VCaP (cell line): ENCODE measurements at regions not wholly inside any gene's neighbourhood (a gene's known extent, or its start where the extent isn't known, plus 50 kb on each side); places are given as distances from the start of the nearest gene placed in this dataset.
"Not testable (repeated sequence)": the region's sequence is repeated elsewhere in the genome, so short reads cannot be mapped to it uniquely, and the experiment has no call there.

ENCODE experiments used
- H3K27ac ChIP-seq: fragments of 450-650 bp; 2 replicates; pipeline ENCODE4 v1.5.1; 2017
- TF ChIP-seq, protein P1 (sequence below): fragments of 450-650 bp; conservative IDR thresholded peaks from 2 replicates; pipeline ENCODE4 v1.5.1; 2017; ENCODE audit warnings: mild to moderate bottlenecking, moderate library complexity

- TF ChIP-seq, protein P1, sequence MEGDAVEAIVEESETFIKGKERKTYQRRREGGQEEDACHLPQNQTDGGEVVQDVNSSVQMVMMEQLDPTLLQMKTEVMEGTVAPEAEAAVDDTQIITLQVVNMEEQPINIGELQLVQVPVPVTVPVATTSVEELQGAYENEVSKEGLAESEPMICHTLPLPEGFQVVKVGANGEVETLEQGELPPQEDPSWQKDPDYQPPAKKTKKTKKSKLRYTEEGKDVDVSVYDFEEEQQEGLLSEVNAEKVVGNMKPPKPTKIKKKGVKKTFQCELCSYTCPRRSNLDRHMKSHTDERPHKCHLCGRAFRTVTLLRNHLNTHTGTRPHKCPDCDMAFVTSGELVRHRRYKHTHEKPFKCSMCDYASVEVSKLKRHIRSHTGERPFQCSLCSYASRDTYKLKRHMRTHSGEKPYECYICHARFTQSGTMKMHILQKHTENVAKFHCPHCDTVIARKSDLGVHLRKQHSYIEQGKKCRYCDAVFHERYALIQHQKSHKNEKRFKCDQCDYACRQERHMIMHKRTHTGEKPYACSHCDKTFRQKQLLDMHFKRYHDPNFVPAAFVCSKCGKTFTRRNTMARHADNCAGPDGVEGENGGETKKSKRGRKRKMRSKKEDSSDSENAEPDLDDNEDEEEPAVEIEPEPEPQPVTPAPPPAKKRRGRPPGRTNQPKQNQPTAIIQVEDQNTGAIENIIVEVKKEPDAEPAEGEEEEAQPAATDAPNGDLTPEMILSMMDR: no peak
- no peak overlapping the region for H3K27ac ChIP-seq
Measured at GRCh38 chr4:151488968-151489367, 80.0 kb downstream of the FHIP1A start.

DNA sequence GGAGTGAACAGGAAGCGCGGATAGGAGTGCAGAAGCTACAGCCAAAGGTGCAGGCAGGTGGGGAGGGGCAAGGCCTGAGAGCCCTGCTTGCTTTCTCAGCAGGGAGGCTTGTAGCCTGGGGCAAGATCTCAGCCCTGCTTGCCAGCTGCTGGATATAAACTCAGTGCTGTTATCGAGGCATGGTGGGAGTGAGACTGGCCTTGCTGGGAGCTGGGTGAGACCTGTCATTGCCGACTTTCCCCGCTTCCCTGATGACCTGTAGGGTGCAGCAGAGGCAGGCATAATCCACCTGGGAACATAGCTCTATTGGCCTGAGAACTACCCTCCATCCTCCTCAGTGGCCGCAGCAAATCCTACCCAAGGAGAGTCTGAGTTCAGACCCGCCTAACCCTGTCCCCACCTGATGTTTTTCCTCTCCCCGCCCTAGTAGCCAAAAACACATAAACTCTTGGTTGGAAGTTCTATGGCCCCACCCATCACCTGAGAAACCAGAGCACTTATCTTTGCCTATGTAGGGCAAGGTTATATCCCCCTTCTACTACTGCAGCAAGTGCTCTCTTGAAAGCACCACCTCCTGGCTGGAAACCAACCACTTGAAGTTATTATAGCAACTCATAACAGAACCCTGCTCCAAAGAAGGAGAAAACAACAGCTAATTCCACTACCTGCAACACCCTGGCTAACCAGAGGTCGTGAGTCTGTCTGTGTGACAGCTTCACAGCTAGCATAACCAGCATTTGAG lies 80.7 kb downstream of the FHIP1A start:
- TF ChIP-seq, protein P1: no peak
- H3K27ac ChIP-seq: no peak overlapping the region

DNA sequence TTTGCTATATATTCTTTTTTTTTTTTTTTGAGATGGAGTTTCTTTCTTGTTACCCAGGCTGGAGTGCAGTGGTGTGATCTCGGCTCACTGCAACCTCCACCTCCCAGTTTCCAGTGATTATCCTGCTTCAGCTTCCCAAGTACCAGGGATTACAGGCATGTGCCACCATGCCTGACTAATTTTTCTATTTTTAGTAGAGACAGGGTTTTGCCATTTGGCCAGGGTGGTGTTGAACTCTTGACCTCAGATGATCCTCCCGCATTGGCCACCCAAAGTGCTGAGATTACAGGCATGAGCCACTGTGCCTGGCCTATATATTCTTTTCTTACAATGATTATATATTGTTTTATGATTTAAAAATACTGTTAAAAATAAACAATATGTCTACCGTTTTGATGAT lies 86.6 kb downstream of the FHIP1A start:
- not testable (repeated sequence) for H3K27ac ChIP-seq

- not testable (repeated sequence) for H3K27ac ChIP-seq
Measured at GRCh38 chr4:151511548-151511947, 102.6 kb downstream of the FHIP1A start.

- no peak overlapping the region for H3K27ac ChIP-seq
- TF ChIP-seq, protein P1: no peak
Measured at GRCh38 chr4:151517896-151518295, 108.9 kb downstream of the FHIP1A start.

DNA sequence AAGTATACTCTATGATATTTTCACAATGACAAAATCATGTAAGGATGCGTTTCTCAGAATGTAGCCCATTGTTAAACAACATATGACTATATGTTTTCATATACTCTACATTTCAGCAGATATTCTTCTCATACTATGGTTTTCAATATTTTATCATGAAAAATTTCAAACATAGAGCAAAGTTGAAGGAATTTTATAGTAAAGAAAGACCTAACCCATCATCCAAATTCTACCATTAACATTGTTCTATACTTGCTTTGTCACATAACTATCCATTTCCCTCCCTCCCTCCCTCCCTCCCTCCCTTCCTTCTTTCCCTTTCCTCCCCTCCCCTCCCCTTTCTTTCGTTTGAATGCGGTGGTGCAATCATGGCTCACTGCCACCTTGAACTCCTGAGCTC lies 109.4 kb downstream of the FHIP1A start:
- TF ChIP-seq, protein P1: no peak
- H3K27ac ChIP-seq: no peak overlapping the region

DNA sequence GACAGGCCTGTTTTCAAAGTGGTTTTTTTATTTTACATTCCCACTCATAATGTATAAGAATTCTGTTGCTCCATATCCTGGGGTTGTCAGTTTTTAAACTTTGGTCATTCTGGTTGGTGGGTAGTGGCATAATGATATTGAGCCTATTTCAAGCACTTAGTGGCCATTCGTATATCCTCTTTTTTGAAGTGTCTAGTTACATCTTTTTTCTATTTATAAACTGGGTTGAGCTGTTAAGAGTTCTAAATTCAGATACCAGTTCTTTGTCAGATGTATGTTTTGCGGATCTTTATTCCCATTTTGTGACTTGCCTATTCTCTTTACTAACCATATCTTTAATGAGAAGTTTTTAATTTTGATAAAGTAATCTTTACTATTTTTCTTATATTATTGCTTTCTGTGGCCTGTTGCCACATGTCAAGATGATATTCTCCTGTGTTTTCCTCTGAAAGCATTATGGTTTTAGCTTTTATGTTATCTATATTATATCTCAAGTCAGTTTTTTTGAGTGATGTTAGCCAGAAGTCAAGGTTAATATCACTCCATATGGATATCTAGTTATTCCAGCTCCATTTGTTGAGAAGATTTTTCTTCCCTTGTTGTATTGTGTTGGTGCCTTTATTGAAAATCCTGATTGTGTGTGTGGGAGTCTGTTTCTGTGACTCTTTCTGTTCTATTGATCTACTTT lies 110.9 kb downstream of the FHIP1A start:
- H3K27ac ChIP-seq: peak overlapping the region; percentile 64; the same call in 1 of the 2 replicates
- TF ChIP-seq, protein P1: no peak

DNA sequence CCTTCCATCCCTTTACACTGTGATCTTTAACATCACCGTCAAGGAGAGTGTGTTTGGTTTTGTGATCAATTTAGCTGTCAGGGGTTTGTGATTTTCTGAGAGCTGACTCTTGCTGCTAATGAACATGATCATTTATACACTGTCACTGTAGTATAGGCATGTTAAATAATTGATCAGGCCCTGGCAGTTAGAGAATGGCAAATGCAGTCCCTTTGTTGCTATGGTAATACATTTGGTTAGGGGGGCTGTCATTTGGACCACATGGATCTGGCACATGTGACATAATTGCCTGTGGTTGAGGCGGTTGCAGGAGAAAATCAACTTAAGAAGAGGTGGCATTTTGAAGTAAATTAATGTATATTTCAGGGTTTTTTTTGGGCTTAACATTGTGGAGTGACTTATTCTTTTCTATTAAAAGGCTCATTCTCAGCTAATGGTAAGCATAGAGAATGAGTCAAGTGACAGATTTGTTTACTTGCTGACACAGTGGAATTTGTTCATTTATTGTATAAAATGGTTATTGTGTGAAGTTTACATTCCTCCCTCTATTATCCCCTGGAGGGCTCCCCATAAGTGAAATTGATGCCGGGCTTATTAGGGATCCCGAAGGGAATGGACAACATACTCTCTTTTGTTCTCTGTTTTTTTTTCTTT lies 114.0 kb downstream of the FHIP1A start:
- TF ChIP-seq, protein P1: no peak

More for the DNA sequence above, 114.0 kb downstream of the FHIP1A start:
- peak overlapping the region; percentile 64 for H3K27ac ChIP-seq
